Astrocyte (in vitro differentiated cells and primary cell): ENCODE measurements at regions not wholly inside any gene's neighbourhood (a gene's known extent, or its start where the extent isn't known, plus 50 kb on each side); places are given as distances from the start of the nearest gene placed in this dataset.

Source experiments
- CTCF ChIP-seq: IDR thresholded peaks from 2 replicates; pipeline ENCODE4 v1.5.1; 2011; ENCODE audit warnings: low read depth, mild to moderate bottlenecking, inconsistent platforms, low read length, moderate library complexity; ENCODE audit not compliant: insufficient read depth
- EZH2 ChIP-seq: IDR thresholded peaks from 2 replicates; pipeline ENCODE4 v1.6.1; 2012; ENCODE audit warnings: mild to moderate bottlenecking, low read length, inconsistent platforms; ENCODE audit not compliant: insufficient read depth

GRCh38 chr2:37447446-37447845 is 103.0 kb downstream of the QPCT start:
- TF ChIP-seq CTCF (no peak), EZH2 (no peak)
